ENCODE measurements at regions not wholly inside any gene's neighbourhood (a gene's known extent, or its start where the extent isn't known, plus 50 kb on each side); places are given as distances from the start of the nearest gene placed in this dataset.
"Not testable (repeated sequence)": the region's sequence is repeated elsewhere in the genome, so short reads cannot be mapped to it uniquely, and the experiment has no call there.

GRCh38 chr7:108627476-108628051, 57.9 kb downstream of the DNAJB9 start:
- no peak for DNase-seq

- no peak for DNase-seq
Measured at GRCh38 chr7:108628678-108629077, 59.0 kb downstream of the DNAJB9 start.

GRCh38 chr7:108629651-108630400, 60.2 kb downstream of the DNAJB9 start:
- peak; percentile 56 for DNase-seq

- no peak for DNase-seq
Measured at GRCh38 chr7:108634036-108634435, 64.4 kb downstream of the DNAJB9 start.

- DNase-seq = no peak
Measured at GRCh38 chr7:108634535-108634934, 64.9 kb downstream of the DNAJB9 start.

- no peak for DNase-seq
Measured at GRCh38 chr7:108637049-108637621, 67.5 kb downstream of the DNAJB9 start.

- no peak for DNase-seq
Measured at GRCh38 chr7:108642126-108642525, 72.5 kb downstream of the DNAJB9 start.

- DNase-seq = no peak
Measured at GRCh38 chr7:108643136-108643535, 73.5 kb downstream of the DNAJB9 start.

GRCh38 chr7:108648989-108649388, 79.3 kb downstream of the DNAJB9 start:
- no peak for DNase-seq

- no peak for DNase-seq
Measured at GRCh38 chr7:108650467-108650866, 80.8 kb downstream of the DNAJB9 start.

GRCh38 chr7:108652886-108653285, 83.2 kb downstream of the DNAJB9 start:
- no peak for DNase-seq

GRCh38 chr7:108653526-108653925, 83.9 kb downstream of the DNAJB9 start:
- no peak for DNase-seq

- DNase-seq = not testable (repeated sequence)
Measured at GRCh38 chr7:108657140-108657726, 87.6 kb downstream of the DNAJB9 start.

- no peak for DNase-seq
Measured at GRCh38 chr7:108659261-108659660, 89.6 kb downstream of the DNAJB9 start.

GRCh38 chr7:108659867-108660266, 90.2 kb downstream of the DNAJB9 start:
- no peak for DNase-seq

GRCh38 chr7:108660465-108660864, 90.8 kb downstream of the DNAJB9 start:
- DNase-seq = no peak

GRCh38 chr7:108662783-108663362, 93.2 kb downstream of the DNAJB9 start:
- peak; percentile 54 for DNase-seq

GRCh38 chr7:108663701-108664100, 94.0 kb downstream of the DNAJB9 start:
- DNase-seq = no peak

GRCh38 chr7:108667216-108667615, 97.5 kb downstream of the DNAJB9 start:
- DNase-seq = no peak

GRCh38 chr7:108669958-108670357, 100.3 kb downstream of the DNAJB9 start:
- no peak for DNase-seq

- DNase-seq = not testable (repeated sequence)
Measured at GRCh38 chr7:108673699-108674098, 104.0 kb downstream of the DNAJB9 start.

- no peak for DNase-seq
Measured at GRCh38 chr7:108684629-108685028, 115.0 kb downstream of the DNAJB9 start.

- DNase-seq = no peak
Measured at GRCh38 chr7:108686494-108686893, 116.8 kb downstream of the DNAJB9 start.

GRCh38 chr7:108697254-108697653, 127.6 kb downstream of the DNAJB9 start:
- no peak for DNase-seq
